H9 (cell line): ENCODE measurements at regions not wholly inside any gene's neighbourhood (a gene's known extent, or its start where the extent isn't known, plus 50 kb on each side); places are given as distances from the start of the nearest gene placed in this dataset.

ENCODE experiments used
- DNase-seq: peaks from one replicate; pipeline ENCODE4 v3.0.0-alpha.2; 2017
- H2AFZ ChIP-seq: one replicate; pipeline ENCODE4 v1.6.1; 2013; ENCODE audit warnings: mild to moderate bottlenecking, low read length, control low read depth, moderate library complexity
- H2AK5ac ChIP-seq: 2 replicates; pipeline ENCODE4 v1.6.1; 2013; ENCODE audit warnings: low read length, control low read depth, mixed read lengths; ENCODE audit not compliant: insufficient read length
- H2BK120ac ChIP-seq: one replicate; pipeline ENCODE4 v1.6.1; 2013; ENCODE audit warnings: low read depth, mild to moderate bottlenecking, low read length, control low read depth, inconsistent platforms; ENCODE audit not compliant: poor library complexity, severe bottlenecking
- H2BK12ac ChIP-seq: 2 replicates; pipeline ENCODE4 v1.6.1; 2013; ENCODE audit warnings: low read length, control low read depth, mixed read lengths, low read depth; ENCODE audit not compliant: insufficient read length
- H2BK15ac ChIP-seq: 2 replicates; pipeline ENCODE4 v1.6.1; 2013; ENCODE audit warnings: low read depth, low read length, control low read depth
- H2BK20ac ChIP-seq: one replicate; pipeline ENCODE4 v1.6.1; 2013; ENCODE audit warnings: low read depth, mild to moderate bottlenecking, low read length, control low read depth, inconsistent platforms; ENCODE audit not compliant: poor library complexity, severe bottlenecking
- H2BK5ac ChIP-seq: 2 replicates; pipeline ENCODE4 v1.6.1; 2013; ENCODE audit warnings: low read length, control low read depth, mixed read lengths; ENCODE audit not compliant: insufficient read length
- H3K14ac ChIP-seq: 2 replicates; pipeline ENCODE4 v1.6.1; 2013; ENCODE audit warnings: low read length, control low read depth; ENCODE audit not compliant: insufficient read depth
- H3K18ac ChIP-seq: 2 replicates; pipeline ENCODE4 v1.6.1; 2013; ENCODE audit warnings: low read depth, mild to moderate bottlenecking, mixed read lengths, low read length, control low read depth; ENCODE audit not compliant: insufficient read length
- H3K23ac ChIP-seq: 2 replicates; pipeline ENCODE4 v1.6.1; 2013; ENCODE audit warnings: low read length, control low read depth, mixed read lengths, low read depth; ENCODE audit not compliant: insufficient read length
- H3K23me2 ChIP-seq: 2 replicates; pipeline ENCODE4 v1.6.1; 2013; ENCODE audit warnings: low read depth, mild to moderate bottlenecking, mixed read lengths, low read length, control low read depth; ENCODE audit not compliant: insufficient read length, poor library complexity, severe bottlenecking
- H3K27ac ChIP-seq: 2 replicates; pipeline ENCODE4 v1.5.1; 2013; ENCODE audit warnings: low read length, control low read depth, mixed read lengths, low read depth; ENCODE audit not compliant: insufficient read length
- H3K27me3 ChIP-seq: 2 replicates; pipeline ENCODE4 v1.6.1; 2013; ENCODE audit warnings: low read length, control low read depth, inconsistent platforms; ENCODE audit not compliant: insufficient read depth
- H3K4ac ChIP-seq: 2 replicates; pipeline ENCODE4 v1.6.1; 2013; ENCODE audit warnings: low read depth, mild to moderate bottlenecking, control low read depth, inconsistent platforms, low read length, moderate library complexity
- H3K4me1 ChIP-seq: 2 replicates; pipeline ENCODE4 v1.6.1; 2013; ENCODE audit warnings: low read length, control low read depth, inconsistent platforms; ENCODE audit not compliant: insufficient read depth
- H3K4me2 ChIP-seq: 2 replicates; pipeline ENCODE4 v1.6.1; 2013; ENCODE audit warnings: low read length, control low read depth, mixed read lengths; ENCODE audit not compliant: insufficient read length, insufficient read depth
- H3K56ac ChIP-seq: 2 replicates; pipeline ENCODE4 v1.6.1; 2013; ENCODE audit warnings: low read depth, mild to moderate bottlenecking, mixed read lengths, low read length, control low read depth; ENCODE audit not compliant: insufficient read length
- H3K79me1 ChIP-seq: 2 replicates; pipeline ENCODE4 v1.6.1; 2013; ENCODE audit warnings: low read depth, mild to moderate bottlenecking, moderate library complexity, low read length, control low read depth, inconsistent platforms; ENCODE audit not compliant: insufficient read depth, poor library complexity, severe bottlenecking
- H3K79me2 ChIP-seq: 2 replicates; pipeline ENCODE4 v1.6.1; 2013; ENCODE audit warnings: low read length, control low read depth, inconsistent platforms; ENCODE audit not compliant: insufficient read depth
- H3K9ac ChIP-seq: 2 replicates; pipeline ENCODE4 v1.6.1; 2013; ENCODE audit warnings: low read length, control low read depth, mixed read lengths; ENCODE audit not compliant: insufficient read length; ENCODE audit errors: extremely low read depth
- H3K9me3 ChIP-seq: one replicate; pipeline ENCODE4 v1.6.1; 2013; ENCODE audit warnings: low read depth, low read length, inconsistent platforms; ENCODE audit not compliant: control insufficient read depth
- H3T11ph ChIP-seq: one replicate; pipeline ENCODE4 v1.6.1; 2013; ENCODE audit warnings: mild to moderate bottlenecking, low read length, control low read depth, inconsistent platforms
- H4K20me1 ChIP-seq: one replicate; pipeline ENCODE4 v1.6.1; 2013; ENCODE audit not compliant: control insufficient read depth, insufficient read length, insufficient read depth
- H4K5ac ChIP-seq: 2 replicates; pipeline ENCODE4 v1.6.1; 2013; ENCODE audit warnings: low read depth, mild to moderate bottlenecking, mixed read lengths, low read length, control low read depth; ENCODE audit not compliant: insufficient read length
- H4K8ac ChIP-seq: replicated peaks from 2 replicates; pipeline ENCODE4 v1.6.1; 2013; ENCODE audit warnings: low read length, control low read depth, mixed read lengths, low read depth; ENCODE audit not compliant: insufficient read length
- H4K91ac ChIP-seq: 2 replicates; pipeline ENCODE4 v1.6.1; 2013; ENCODE audit warnings: low read depth, mild to moderate bottlenecking, moderate library complexity, mixed read lengths, low read length, control low read depth; ENCODE audit not compliant: insufficient read length
- H3K27ac Mint-ChIP-seq, 3 experiments: 2 replicates in 2 of 3; 3 replicates in 1 of 3; pipeline ENCODE4 v1.8.0; 2020 to 2021; ENCODE audit warnings: mixed read lengths in 3 of 3, mild to moderate bottlenecking in 1 of 3, moderate library complexity in 1 of 3
- H3K27me3 Mint-ChIP-seq: 2 replicates; pipeline ENCODE4 v1.8.0; 2021; ENCODE audit warnings: low read depth, mild to moderate bottlenecking, moderate library complexity, mixed read lengths
- H3K36me3 Mint-ChIP-seq, 3 experiments: 2 replicates in 2 of 3; 3 replicates in 1 of 3; pipeline ENCODE4 v1.8.0; 2020 to 2021; ENCODE audit warnings: low read depth in 3 of 3, mixed read lengths in 3 of 3; ENCODE audit not compliant: insufficient read depth in 1 of 3
- H3K4me1 Mint-ChIP-seq, 2 experiments: 2 replicates each; pipeline ENCODE4 v1.8.0; 2020; ENCODE audit warnings: mixed read lengths in 2 of 2
- H3K4me3 Mint-ChIP-seq, 2 experiments: 2 replicates in 1 of 2; 3 replicates in 1 of 2; pipeline ENCODE4 v1.8.0; 2020 to 2021; ENCODE audit warnings: mild to moderate bottlenecking in 2 of 2, mixed read lengths in 2 of 2, moderate library complexity in 1 of 2
- H3K9me3 Mint-ChIP-seq, 2 experiments: 2 replicates in 1 of 2; 3 replicates in 1 of 2; pipeline ENCODE4 v1.8.0; 2020; ENCODE audit warnings: mild to moderate bottlenecking in 2 of 2, mixed read lengths in 2 of 2, moderate library complexity in 1 of 2
- CTCF ChIP-seq: fragments of 200-600 bp; sonication (generic); conservative IDR thresholded peaks from 3 replicates; pipeline ENCODE4 v1.8.0; 2021; ENCODE audit warnings: antibody characterized with exemption, mild to moderate bottlenecking
- WGBS: extraction: QIAGEN DNeasy Blood & Tissue Kit; methylation state at CpG from one replicate; pipeline ENCODE4 v1.1.7; 2013; ENCODE audit warnings: missing lambda C conversion rate, low lambda C conversion rate, mixed read lengths; ENCODE audit not compliant: insufficient read length; ENCODE audit errors: extremely low coverage; 5-methylcytosine and 5-hydroxymethylcytosine counted together

GRCh38 chr12:102568276-102568675, 87.9 kb upstream of the IGF1 start:
- no peak overlapping the region for H2BK12ac ChIP-seq
- no peak overlapping the region for H2BK5ac ChIP-seq
- H3K14ac ChIP-seq = no peak overlapping the region
- H3K56ac ChIP-seq = no peak overlapping the region
- no peak overlapping the region for H4K91ac ChIP-seq
- H2BK120ac ChIP-seq = no peak overlapping the region
- no peaks in the 10 kb centered on the region; the same call in 1 of the 2 replicates for H3K27me3 ChIP-seq
- H3T11ph ChIP-seq = no peak overlapping the region
- no peak overlapping the region for H4K5ac ChIP-seq
- H3K4me2 ChIP-seq = no peak overlapping the region
- no peaks in the 10 kb centered on the region for H3K79me1 ChIP-seq
- no peaks in the 10 kb centered on the region for H3K23me2 ChIP-seq
- no peak overlapping the region for H3K27ac ChIP-seq
- Mint-ChIP-seq H3K4me3 (no peak overlapping the region), H3K4me1 (peaks cover 3 to 8% of the 10 kb centered on the region in 2 experiments), H3K36me3 (peaks cover 0 to 7% (median 0%) of the 10 kb centered on the region in 3 experiments; a peak in 4 of 7 replicates), H3K9me3 (peaks cover 0 to 7% of the 10 kb centered on the region in 2 experiments; a peak in 1 of 5 replicates), H3K27me3 (no peaks in the 10 kb centered on the region), H3K27ac (no peak overlapping the region)
- H2BK20ac ChIP-seq = no peak overlapping the region
- no peaks in the 10 kb centered on the region for H3K4me1 ChIP-seq
- no peak overlapping the region for H4K8ac ChIP-seq
- no peak overlapping the region for H2AFZ ChIP-seq
- no peak overlapping the region for H2BK15ac ChIP-seq
- TF ChIP-seq CTCF = no peak
- no peaks in the 10 kb centered on the region for H3K9me3 ChIP-seq
- no peak overlapping the region for H2AK5ac ChIP-seq
- no peak overlapping the region for H3K4ac ChIP-seq
- no peaks in the 10 kb centered on the region for H4K20me1 ChIP-seq
- no peak overlapping the region for H3K9ac ChIP-seq
- no peak for DNase-seq
- no CpG with 5 or more reads among the region's 4 CpGs for WGBS
- no peak overlapping the region for H3K23ac ChIP-seq
- no peaks in the 10 kb centered on the region for H3K79me2 ChIP-seq
- no peak overlapping the region for H3K18ac ChIP-seq
